Type B pancreatic cell (in vitro differentiated cells): ENCODE measurements at regions not wholly inside any gene's neighbourhood (a gene's known extent, or its start where the extent isn't known, plus 50 kb on each side); places are given as distances from the start of the nearest gene placed in this dataset.
"Not testable (repeated sequence)": the region's sequence is repeated elsewhere in the genome, so short reads cannot be mapped to it uniquely, and the experiment has no call there.

ENCODE experiments used
- DNase-seq: peaks from one replicate; pipeline ENCODE4 v3.0.0; 2021; ENCODE audit warnings: mixed read lengths; ENCODE audit not compliant: unreplicated experiment; ENCODE audit errors: extremely low spot score
- H3K27ac Mint-ChIP-seq: 2 replicates; pipeline ENCODE4 v1.8.0; 2021; ENCODE audit warnings: mild to moderate bottlenecking, mixed read lengths
- H3K27me3 Mint-ChIP-seq: 2 replicates; pipeline ENCODE4 v1.8.0; 2021; ENCODE audit warnings: mixed read lengths
- H3K36me3 Mint-ChIP-seq: 2 replicates; pipeline ENCODE4 v1.8.0; 2021; ENCODE audit warnings: mixed read lengths
- H3K4me1 Mint-ChIP-seq: one replicate; pipeline ENCODE4 v1.8.0; 2021; ENCODE audit warnings: mixed read lengths; ENCODE audit not compliant: unreplicated experiment
- H3K4me3 Mint-ChIP-seq: 2 replicates; pipeline ENCODE4 v1.8.0; 2021; ENCODE audit warnings: mild to moderate bottlenecking, mixed read lengths
- H3K9me3 Mint-ChIP-seq: 2 replicates; pipeline ENCODE4 v1.8.0; 2021; ENCODE audit warnings: mixed read lengths
- TF ChIP-seq, protein P1 (sequence below): fragments of 200-600 bp; sonication (generic); conservative IDR thresholded peaks from 2 replicates; pipeline ENCODE4 v1.5.0; 2021; ENCODE audit warnings: antibody characterized with exemption, mild to moderate bottlenecking

DNA sequence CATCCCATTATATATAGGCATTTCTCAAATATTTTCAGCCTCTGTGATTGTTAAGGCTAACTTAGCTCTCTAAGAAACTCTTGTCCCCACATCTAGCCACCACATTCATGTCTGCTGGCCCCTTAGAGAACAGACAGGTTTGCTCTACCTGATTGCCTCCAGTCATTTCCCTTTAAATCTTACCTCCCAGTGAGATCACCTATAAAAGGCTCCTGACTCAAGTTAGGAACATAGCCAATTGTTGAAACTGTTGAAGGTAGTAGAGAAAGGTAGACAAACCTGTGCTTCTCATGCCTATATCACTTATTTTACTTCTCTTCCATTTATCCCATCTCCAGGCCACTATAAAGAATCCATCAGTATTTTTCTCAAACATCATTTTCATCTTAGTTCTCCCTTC is 771.4 kb downstream of the DIAPH3 start:
- H3K4me3 Mint-ChIP-seq: no peak overlapping the region
- peaks cover 4% of the 10 kb centered on the region for H3K9me3 Mint-ChIP-seq
- TF ChIP-seq, protein P1, sequence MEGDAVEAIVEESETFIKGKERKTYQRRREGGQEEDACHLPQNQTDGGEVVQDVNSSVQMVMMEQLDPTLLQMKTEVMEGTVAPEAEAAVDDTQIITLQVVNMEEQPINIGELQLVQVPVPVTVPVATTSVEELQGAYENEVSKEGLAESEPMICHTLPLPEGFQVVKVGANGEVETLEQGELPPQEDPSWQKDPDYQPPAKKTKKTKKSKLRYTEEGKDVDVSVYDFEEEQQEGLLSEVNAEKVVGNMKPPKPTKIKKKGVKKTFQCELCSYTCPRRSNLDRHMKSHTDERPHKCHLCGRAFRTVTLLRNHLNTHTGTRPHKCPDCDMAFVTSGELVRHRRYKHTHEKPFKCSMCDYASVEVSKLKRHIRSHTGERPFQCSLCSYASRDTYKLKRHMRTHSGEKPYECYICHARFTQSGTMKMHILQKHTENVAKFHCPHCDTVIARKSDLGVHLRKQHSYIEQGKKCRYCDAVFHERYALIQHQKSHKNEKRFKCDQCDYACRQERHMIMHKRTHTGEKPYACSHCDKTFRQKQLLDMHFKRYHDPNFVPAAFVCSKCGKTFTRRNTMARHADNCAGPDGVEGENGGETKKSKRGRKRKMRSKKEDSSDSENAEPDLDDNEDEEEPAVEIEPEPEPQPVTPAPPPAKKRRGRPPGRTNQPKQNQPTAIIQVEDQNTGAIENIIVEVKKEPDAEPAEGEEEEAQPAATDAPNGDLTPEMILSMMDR: no peak
- H3K4me1 Mint-ChIP-seq: no peaks in the 10 kb centered on the region
- no peak overlapping the region for H3K27ac Mint-ChIP-seq
- no peaks in the 10 kb centered on the region for H3K27me3 Mint-ChIP-seq
- no peaks in the 10 kb centered on the region for H3K36me3 Mint-ChIP-seq
- no peak for DNase-seq

- Mint-ChIP-seq H3K36me3 (no peaks in the 10 kb centered on the region), H3K4me1 (peaks cover 3% of the 10 kb centered on the region), H3K4me3 (no peak overlapping the region), H3K9me3 (no peaks in the 10 kb centered on the region), H3K27ac (no peak overlapping the region), H3K27me3 (no peaks in the 10 kb centered on the region)
- DNase-seq: no peak
- TF ChIP-seq, protein P1: no peak
Observed at GRCh38 chr13:59394496-59394895, 769.2 kb downstream of the DIAPH3 start.

DNA sequence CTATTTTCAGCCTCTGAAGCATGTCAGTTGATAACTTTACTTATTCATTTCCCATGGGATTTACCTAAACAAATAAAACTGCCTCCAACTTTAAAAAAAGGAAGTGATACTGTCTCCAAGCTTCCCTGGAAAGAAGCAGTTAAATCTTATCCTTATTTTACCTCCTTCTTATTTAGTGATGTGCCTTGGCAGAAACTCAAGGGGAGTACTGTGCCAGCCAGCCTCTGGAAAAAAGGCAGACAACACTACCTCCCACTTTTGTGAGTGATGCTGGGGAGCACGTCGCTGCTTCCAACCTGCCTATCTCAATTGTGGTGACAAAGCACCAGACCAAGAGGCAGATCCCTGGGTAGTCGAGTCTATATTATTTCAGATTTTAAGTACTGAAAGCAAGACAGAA is 765.6 kb downstream of the DIAPH3 start:
- H3K4me3 Mint-ChIP-seq: no peak overlapping the region
- H3K9me3 Mint-ChIP-seq: peaks cover 4% of the 10 kb centered on the region
- H3K36me3 Mint-ChIP-seq: no peaks in the 10 kb centered on the region
- no peaks in the 10 kb centered on the region for H3K27me3 Mint-ChIP-seq
- no peak overlapping the region for H3K27ac Mint-ChIP-seq
- TF ChIP-seq, protein P1: no peak
- peaks cover 3% of the 10 kb centered on the region for H3K4me1 Mint-ChIP-seq
- DNase-seq: no peak

GRCh38 chr13:59398661-59399060 is 765.1 kb downstream of the DIAPH3 start:
- TF ChIP-seq, protein P1: no peak
- Mint-ChIP-seq H3K4me1 (peaks cover 3% of the 10 kb centered on the region), H3K9me3 (peaks cover 7% of the 10 kb centered on the region), H3K27ac (no peak overlapping the region), H3K36me3 (no peaks in the 10 kb centered on the region), H3K27me3 (no peaks in the 10 kb centered on the region), H3K4me3 (no peak overlapping the region)
- DNase-seq: no peak

DNA sequence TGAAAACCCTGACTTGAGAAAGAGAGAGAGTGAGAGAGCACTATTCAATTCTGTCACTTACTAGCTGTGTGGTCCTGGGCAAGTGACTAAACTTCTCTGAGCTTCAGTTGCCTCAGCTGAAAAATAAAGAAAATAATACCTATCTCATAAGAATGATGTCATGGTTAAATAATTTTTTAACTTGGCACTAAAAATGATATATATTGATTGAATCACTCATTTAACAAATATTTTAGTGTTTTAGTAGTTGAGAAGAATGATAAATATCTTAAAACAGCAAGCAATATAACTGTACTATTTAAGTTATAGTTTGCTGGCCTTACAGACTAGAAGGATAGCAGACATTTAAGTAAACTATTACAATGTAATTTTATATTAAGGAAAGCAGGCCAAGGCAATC is 764.2 kb downstream of the DIAPH3 start:
- no peaks in the 10 kb centered on the region for H3K27me3 Mint-ChIP-seq
- peaks cover 3% of the 10 kb centered on the region for H3K4me1 Mint-ChIP-seq
- peaks cover 7% of the 10 kb centered on the region for H3K9me3 Mint-ChIP-seq
- no peaks in the 10 kb centered on the region for H3K36me3 Mint-ChIP-seq
- TF ChIP-seq, protein P1: no peak
- no peak for DNase-seq
- H3K4me3 Mint-ChIP-seq: no peak overlapping the region
- H3K27ac Mint-ChIP-seq: no peak overlapping the region

- H3K36me3 Mint-ChIP-seq: peaks cover 6% of the 10 kb centered on the region
- no peaks in the 10 kb centered on the region for H3K27me3 Mint-ChIP-seq
- H3K27ac Mint-ChIP-seq: no peak overlapping the region
- peaks cover 25% of the 10 kb centered on the region for H3K9me3 Mint-ChIP-seq
- no peak overlapping the region for H3K4me3 Mint-ChIP-seq
- TF ChIP-seq, protein P1: no peak
- DNase-seq: no peak
- no peaks in the 10 kb centered on the region for H3K4me1 Mint-ChIP-seq
Observed at GRCh38 chr13:59404331-59404730, 759.4 kb downstream of the DIAPH3 start.

GRCh38 chr13:59407251-59407650 is 756.5 kb downstream of the DIAPH3 start:
- not testable (repeated sequence) for H3K4me3 Mint-ChIP-seq, H3K27ac Mint-ChIP-seq, DNase-seq, H3K27me3 Mint-ChIP-seq, H3K4me1 Mint-ChIP-seq
- H3K36me3 Mint-ChIP-seq: peaks cover 10% of the 10 kb centered on the region
- peaks cover 35% of the 10 kb centered on the region for H3K9me3 Mint-ChIP-seq
